PC-3 (cell line): ENCODE measurements at regions not wholly inside any gene's neighbourhood (a gene's known extent, or its start where the extent isn't known, plus 50 kb on each side); places are given as distances from the start of the nearest gene placed in this dataset.

ENCODE experiments used
- ATAC-seq: fragments of 200-7000 bp; cut with Tn5 transposase; 2 replicates; pipeline ENCODE4 v1.9.1; 2020; ENCODE audit warnings: mild to moderate bottlenecking, moderate library complexity
- BruUV-seq: library from RNA; stranded (reverse); fragments of 400-500 nt; replicated peaks from 2 replicates; lab custom pipeline; 2021; lab: Mats Ljungman, UMichigan
- CTCF ChIA-PET: fragments of 300-600 bp; sonication (Branson Sonifier 250); formaldehyde crosslinking; loops from one replicate; lab custom pipeline; 2022; ENCODE audit warnings: antibody characterized with exemption; lab: Charles Lee
- POLR2A ChIA-PET: fragments of 300-600 bp; sonication (Branson Sonifier 250); formaldehyde crosslinking; loops from one replicate; lab custom pipeline; 2022; ENCODE audit warnings: antibody characterized with exemption; ENCODE audit not compliant: unreplicated experiment; lab: Charles Lee
- DNase-seq: peaks from one replicate; pipeline ENCODE4 v3.0.0-alpha.2; 2015
- H2AFZ ChIP-seq: fragments of 300-600 bp; sonication (generic); 2 replicates; pipeline ENCODE4 v1.6.0; 2016; ENCODE audit warnings: antibody characterized with exemption, low read length
- H3F3A ChIP-seq: fragments of 300-600 bp; sonication (generic); one replicate; pipeline ENCODE4 v1.6.0; 2017; ENCODE audit warnings: antibody characterized with exemption, low read length, control low read depth, mild to moderate bottlenecking; ENCODE audit not compliant: unreplicated experiment
- H3K27ac ChIP-seq: fragments of 300-600 bp; sonication (generic); 2 replicates; pipeline ENCODE4 v1.5.1; 2016; ENCODE audit warnings: mild to moderate bottlenecking, low read length
- H3K27me3 ChIP-seq: fragments of 300-600 bp; sonication (generic); 2 replicates; pipeline ENCODE4 v1.6.1; 2016; ENCODE audit warnings: low read length, mixed read lengths
- H3K36me3 ChIP-seq: fragments of 300-600 bp; sonication (generic); 2 replicates; pipeline ENCODE4 v1.6.1; 2016; ENCODE audit warnings: low read depth, mixed run types, low read length, mixed read lengths
- H3K4me1 ChIP-seq: fragments of 300-600 bp; sonication (generic); 2 replicates; pipeline ENCODE4 v1.5.1; 2016; ENCODE audit warnings: low read length; ENCODE audit not compliant: insufficient read depth
- H3K4me2 ChIP-seq: fragments of 300-600 bp; sonication (generic); 2 replicates; pipeline ENCODE4 v1.6.0; 2016; ENCODE audit warnings: low read length
- H3K4me3 ChIP-seq: fragments of 300-600 bp; sonication (generic); 2 replicates; pipeline ENCODE4 v1.5.1; 2016; ENCODE audit warnings: mild to moderate bottlenecking, low read length, mixed read lengths
- H3K79me2 ChIP-seq: fragments of 300-600 bp; sonication (generic); 2 replicates; pipeline ENCODE4 v1.6.1; 2017; ENCODE audit warnings: low read length, mixed read lengths
- H3K9ac ChIP-seq: fragments of 300-600 bp; sonication (generic); 2 replicates; pipeline ENCODE4 v1.6.0; 2016; ENCODE audit warnings: mild to moderate bottlenecking, low read length
- H3K9me2 ChIP-seq: fragments of 300-600 bp; sonication (generic); replicated peaks from 2 replicates; pipeline ENCODE4 v1.6.1; 2016; ENCODE audit warnings: mixed run types, low read length, mixed read lengths
- H3K9me3 ChIP-seq: fragments of 300-600 bp; sonication (generic); 2 replicates; pipeline ENCODE4 v1.6.1; 2016; ENCODE audit warnings: low read length, mixed read lengths
- H4K20me1 ChIP-seq: fragments of 300-600 bp; sonication (generic); 2 replicates; pipeline ENCODE4 v1.6.1; 2016; ENCODE audit warnings: low read length, mixed read lengths
- CTCF ChIP-seq: fragments of 300-600 bp; sonication (generic); conservative IDR thresholded peaks from 2 replicates; pipeline ENCODE4 v1.5.1; 2017; ENCODE audit warnings: antibody characterized with exemption, low read depth, mild to moderate bottlenecking, low read length
- EZH2 ChIP-seq: fragments of 300-600 bp; sonication (generic); IDR thresholded peaks from one replicate; pipeline ENCODE4 v1.6.1; 2017; ENCODE audit warnings: antibody characterized with exemption, mild to moderate bottlenecking, low read length; ENCODE audit not compliant: unreplicated experiment
- EZH2phosphoT487 ChIP-seq: fragments of 300-600 bp; sonication (generic); IDR thresholded peaks from 2 replicates; pipeline ENCODE4 v1.6.1; 2018; ENCODE audit warnings: mild to moderate bottlenecking, antibody characterized with exemption, low read length, borderline replicate concordance
- intact Hi-C: fragments of 100-400 bp; cut with micrococcal nuclease; formaldehyde crosslinking; loops from 2 replicates; pipeline ENCODE4 v1.9.0; 2023

DNA sequence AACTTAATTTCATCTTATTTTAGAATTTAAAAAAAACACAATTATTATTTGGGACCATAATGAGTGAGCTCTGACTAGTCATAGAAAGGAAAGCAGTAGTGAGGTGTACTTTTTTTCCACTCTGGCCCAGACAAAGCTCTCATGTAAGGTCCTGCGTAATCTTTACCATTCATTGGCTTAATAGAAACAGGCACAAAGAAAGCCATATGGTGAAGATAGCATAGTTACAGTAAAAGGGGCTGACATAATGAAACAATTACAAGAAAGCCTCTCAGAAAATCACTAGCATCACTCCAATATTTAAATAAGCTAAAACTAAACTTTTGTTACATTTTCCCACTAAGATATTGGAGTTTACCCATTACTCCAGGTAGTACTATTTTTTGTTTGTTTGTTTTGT is 384.6 kb upstream of the ALCAM start:
- intact Hi-C loops, result no loop called here
- Histone ChIP-seq H3K9me3 (no peaks in the 10 kb centered on the region), H3K4me3 (no peak overlapping the region), H3F3A (no peaks in the 10 kb centered on the region), H3K4me2 (no peak overlapping the region), H3K9me2 (no peaks in the 10 kb centered on the region), H2AFZ (no peak overlapping the region), H3K4me1 (no peaks in the 10 kb centered on the region), H3K79me2 (no peaks in the 10 kb centered on the region), H3K27me3 (no peaks in the 10 kb centered on the region), H3K9ac (no peak overlapping the region), H4K20me1 (no peaks in the 10 kb centered on the region), H3K36me3 (no peaks in the 10 kb centered on the region), H3K27ac (no peak overlapping the region)
- no peak for DNase-seq
- BruUV-seq, result no TSS peak
- ChIA-PET CTCF (no interaction called here), POLR2A (no interaction called here)
- no peak for ATAC-seq
- no peak for TF ChIP-seq EZH2
- TF ChIP-seq CTCF, result no peak

GRCh38 chr3:104987859-104988258 is 378.9 kb upstream of the ALCAM start:
- peak; percentile 52; the same call in 1 of the 2 replicates for TF ChIP-seq CTCF
- no peak for TF ChIP-seq EZH2
- CTCF ChIA-PET, result no interaction called here
- H3K9me2 ChIP-seq, result no peaks in the 10 kb centered on the region
- no peaks in the 10 kb centered on the region for H4K20me1 ChIP-seq
- H3K4me3 ChIP-seq, result no peak overlapping the region
- H3K9ac ChIP-seq, result no peak overlapping the region
- POLR2A ChIA-PET, result no interaction called here
- no peaks in the 10 kb centered on the region for H3F3A ChIP-seq
- H3K4me1 ChIP-seq, result no peaks in the 10 kb centered on the region; the same call in 1 of the 2 replicates
- intact Hi-C loops, result no loop called here
- no peak overlapping the region for H3K27ac ChIP-seq
- no peaks in the 10 kb centered on the region for H3K36me3 ChIP-seq
- ATAC-seq, result no peak
- no peaks in the 10 kb centered on the region for H3K9me3 ChIP-seq
- H3K79me2 ChIP-seq, result no peaks in the 10 kb centered on the region
- no peak overlapping the region for H2AFZ ChIP-seq
- no TSS peak for BruUV-seq
- no peaks in the 10 kb centered on the region for H3K27me3 ChIP-seq
- no peak overlapping the region for H3K4me2 ChIP-seq
- DNase-seq, result peak; percentile 23

DNA sequence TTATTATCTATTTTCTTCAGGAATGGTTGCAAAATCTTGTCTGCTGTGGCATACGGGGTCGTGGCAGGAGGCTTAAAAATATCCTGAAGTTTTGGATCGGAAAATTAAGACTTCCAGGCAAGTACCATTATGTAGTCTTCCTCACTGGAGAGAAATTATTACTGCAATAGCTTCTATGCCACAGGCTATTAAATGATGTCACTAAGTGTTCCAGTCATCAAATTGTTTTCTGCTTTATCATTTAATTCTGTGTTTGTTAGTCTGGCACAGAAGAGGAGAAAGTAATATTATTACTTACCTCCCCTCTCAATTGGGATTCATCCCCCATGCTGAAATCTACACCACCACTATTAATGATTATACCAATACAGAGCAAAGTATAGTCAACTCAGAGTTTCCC is 378.2 kb upstream of the ALCAM start:
- Histone ChIP-seq H3K4me1 (no peaks in the 10 kb centered on the region; the same call in 1 of the 2 replicates), H3K79me2 (no peaks in the 10 kb centered on the region), H3K4me3 (no peak overlapping the region), H3K9me3 (no peaks in the 10 kb centered on the region), H3K36me3 (no peaks in the 10 kb centered on the region), H3K9ac (no peak overlapping the region), H3K27ac (no peak overlapping the region), H3K4me2 (no peak overlapping the region), H3K27me3 (no peaks in the 10 kb centered on the region), H4K20me1 (no peaks in the 10 kb centered on the region), H3F3A (no peaks in the 10 kb centered on the region), H2AFZ (no peak overlapping the region), H3K9me2 (no peaks in the 10 kb centered on the region)
- TF ChIP-seq EZH2 (no peak), CTCF (no peak), EZH2phosphoT487 (no peak)
- intact Hi-C loops, result no loop called here
- DNase-seq (peak; percentile 47), ATAC-seq (no peak; the same call in 1 of the 2 replicates)
- ChIA-PET POLR2A (no interaction called here), CTCF (no interaction called here)
- no TSS peak for BruUV-seq
